Neural crest cell (in vitro differentiated cells): ENCODE measurements at regions not wholly inside any gene's neighbourhood (a gene's known extent, or its start where the extent isn't known, plus 50 kb on each side); places are given as distances from the start of the nearest gene placed in this dataset.

Experiments
- DNase-seq: peaks from one replicate; pipeline ENCODE4 v3.0.0; 2021; ENCODE audit warnings: low read depth, mixed read lengths, low spot score
- H3K27ac Mint-ChIP-seq: one replicate; pipeline ENCODE4 v1.8.0; 2021; ENCODE audit warnings: mild to moderate bottlenecking, mixed read lengths; ENCODE audit not compliant: unreplicated experiment
- H3K27me3 Mint-ChIP-seq: 2 replicates; pipeline ENCODE4 v1.8.0; 2021; ENCODE audit warnings: low read depth, mild to moderate bottlenecking, mixed read lengths
- H3K36me3 Mint-ChIP-seq: 2 replicates; pipeline ENCODE4 v1.8.0; 2021; ENCODE audit warnings: low read depth, mild to moderate bottlenecking, mixed read lengths
- H3K4me1 Mint-ChIP-seq: 2 replicates; pipeline ENCODE4 v1.8.0; 2021; ENCODE audit warnings: mixed read lengths
- H3K4me3 Mint-ChIP-seq: one replicate; pipeline ENCODE4 v1.8.0; 2021; ENCODE audit warnings: mild to moderate bottlenecking, mixed read lengths
- H3K9me3 Mint-ChIP-seq: 2 replicates; pipeline ENCODE4 v1.8.0; 2021; ENCODE audit warnings: mixed read lengths
- CTCF ChIP-seq: fragments of 200-600 bp; sonication (generic); conservative IDR thresholded peaks from 2 replicates; pipeline ENCODE4 v1.5.0; 2021; ENCODE audit warnings: antibody characterized with exemption, mild to moderate bottlenecking

- H3K27me3 Mint-ChIP-seq, result no peaks in the 10 kb centered on the region
- H3K4me1 Mint-ChIP-seq, result peaks cover 14% of the 10 kb centered on the region
- no peak overlapping the region for H3K4me3 Mint-ChIP-seq
- H3K36me3 Mint-ChIP-seq, result no peaks in the 10 kb centered on the region
- no peaks in the 10 kb centered on the region for H3K9me3 Mint-ChIP-seq
- TF ChIP-seq CTCF, result no peak
- DNase-seq, result no peak
- no peak overlapping the region for H3K27ac Mint-ChIP-seq
Observed at GRCh38 chr5:133789428-133789827, 177.1 kb upstream of the FSTL4 start.

DNA sequence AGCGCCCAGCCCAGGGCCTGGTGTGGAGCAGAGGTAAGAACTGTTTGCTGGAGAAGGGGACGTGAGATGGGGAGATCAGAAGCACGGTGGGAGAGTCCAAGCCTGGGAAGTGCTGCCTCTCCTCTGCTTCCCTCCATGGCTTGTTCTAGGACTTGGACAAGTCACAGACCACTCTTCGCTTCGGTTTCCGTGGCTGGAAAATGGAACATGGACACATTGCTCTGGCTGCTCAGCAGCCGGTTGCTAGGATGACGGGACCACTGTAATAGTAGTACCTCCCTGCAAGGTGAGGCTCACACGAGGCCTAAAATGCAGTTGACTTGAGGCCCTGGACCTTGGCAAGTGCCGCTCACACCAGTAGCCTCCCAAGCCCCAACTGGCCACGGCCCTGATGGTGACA is 175.8 kb upstream of the FSTL4 start:
- H3K36me3 Mint-ChIP-seq, result no peaks in the 10 kb centered on the region
- no peaks in the 10 kb centered on the region for H3K27me3 Mint-ChIP-seq
- no peaks in the 10 kb centered on the region for H3K9me3 Mint-ChIP-seq
- no peak for DNase-seq
- TF ChIP-seq CTCF, result no peak
- H3K4me3 Mint-ChIP-seq, result no peak overlapping the region
- peaks cover 14% of the 10 kb centered on the region for H3K4me1 Mint-ChIP-seq
- H3K27ac Mint-ChIP-seq, result no peak overlapping the region

DNA sequence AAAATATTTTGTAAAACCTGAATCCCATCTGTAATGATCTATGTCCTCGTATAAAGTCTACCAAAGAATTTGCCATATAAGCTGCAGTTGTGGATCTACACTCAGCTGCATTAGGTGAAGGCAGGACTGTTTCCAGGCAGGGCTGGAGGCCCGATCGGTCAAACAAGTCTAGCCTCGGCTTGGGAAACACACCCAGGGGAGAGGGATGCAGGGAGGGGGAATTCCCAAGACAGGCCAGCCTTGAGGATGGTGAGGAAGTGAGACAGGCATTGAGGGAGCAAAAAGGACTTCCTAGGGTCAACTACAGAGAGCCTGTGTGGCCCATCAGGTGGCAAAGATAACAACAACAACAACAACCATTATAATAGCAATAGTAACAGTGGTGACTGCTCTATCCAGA is 174.1 kb upstream of the FSTL4 start:
- Mint-ChIP-seq H3K4me3 (no peak overlapping the region), H3K27me3 (no peaks in the 10 kb centered on the region), H3K9me3 (no peaks in the 10 kb centered on the region), H3K27ac (no peak overlapping the region), H3K36me3 (no peaks in the 10 kb centered on the region), H3K4me1 (no peaks in the 10 kb centered on the region)
- TF ChIP-seq CTCF, result no peak
- DNase-seq, result no peak

GRCh38 chr5:133785182-133785581 is 172.8 kb upstream of the FSTL4 start:
- no peaks in the 10 kb centered on the region for H3K36me3 Mint-ChIP-seq
- H3K9me3 Mint-ChIP-seq, result no peaks in the 10 kb centered on the region
- DNase-seq, result no peak
- H3K4me1 Mint-ChIP-seq, result no peaks in the 10 kb centered on the region
- no peaks in the 10 kb centered on the region for H3K27me3 Mint-ChIP-seq
- no peak overlapping the region for H3K27ac Mint-ChIP-seq
- no peak for TF ChIP-seq CTCF
- no peak overlapping the region for H3K4me3 Mint-ChIP-seq

- no peak for DNase-seq
- TF ChIP-seq CTCF, result no peak
- Mint-ChIP-seq H3K9me3 (no peaks in the 10 kb centered on the region), H3K4me3 (no peak overlapping the region), H3K27me3 (no peaks in the 10 kb centered on the region), H3K4me1 (no peaks in the 10 kb centered on the region), H3K36me3 (no peaks in the 10 kb centered on the region), H3K27ac (no peak overlapping the region)
Observed at GRCh38 chr5:133783481-133783880, 171.1 kb upstream of the FSTL4 start.

- Mint-ChIP-seq H3K36me3 (no peaks in the 10 kb centered on the region), H3K4me1 (no peaks in the 10 kb centered on the region), H3K27me3 (no peaks in the 10 kb centered on the region), H3K9me3 (no peaks in the 10 kb centered on the region), H3K4me3 (no peak overlapping the region), H3K27ac (no peak overlapping the region)
- no peak for TF ChIP-seq CTCF
- DNase-seq, result no peak
Observed at GRCh38 chr5:133782736-133783135, 170.4 kb upstream of the FSTL4 start.
